Breast epithelium (tissue), 4 donors: ENCODE measurements at regions not wholly inside any gene's neighbourhood (a gene's known extent, or its start where the extent isn't known, plus 50 kb on each side); places are given as distances from the start of the nearest gene placed in this dataset.

Experiments
- DNase-seq, 2 donors: peaks; one replicate each; pipeline ENCODE4 v3.0.0-alpha.2; 2019; ENCODE audit warnings: low spot score in 2 of 2
- H3K27ac ChIP-seq, 2 donors: fragments of 200-600 bp; sonication (generic) in 1 of 2; one replicate each; pipeline ENCODE4 v1.5.1; 2016 to 2019; ENCODE audit warnings: mild to moderate bottlenecking in 1 of 2
- H3K27me3 ChIP-seq, 2 donors: fragments of 200-600 bp; sonication (generic) in 1 of 2; one replicate each; pipeline versions ENCODE4 v1.5.1 to v1.6.0; 2017 to 2019; ENCODE audit warnings: control low read depth in 1 of 2, mild to moderate bottlenecking in 1 of 2
- H3K36me3 ChIP-seq: fragments of 200-600 bp; one replicate; pipeline ENCODE4 v1.5.1; 2019
- H3K4me1 ChIP-seq, 2 donors: fragments of 200-600 bp; sonication (generic); one replicate each; pipeline ENCODE4 v1.5.1; 2016 to 2019; ENCODE audit warnings: control low read depth in 1 of 2
- H3K4me3 ChIP-seq, 3 donors: fragments of 200-600 bp; sonication (generic); 1 replicate in 2 of 3; 2 replicates in 1 of 3; pipeline ENCODE4 v1.5.1; 2016 to 2019; ENCODE audit warnings: mild to moderate bottlenecking in 3 of 3, moderate library complexity in 2 of 3
- H3K9me3 ChIP-seq, 2 donors: fragments of 200-600 bp; sonication (generic) in 1 of 2; one replicate each; pipeline ENCODE4 v1.5.1; 2016 to 2019; ENCODE audit warnings: control low read depth in 1 of 2
- CTCF ChIP-seq, 3 donors: fragments of 450-650 bp; IDR thresholded peaks; one replicate each; pipeline ENCODE4 v1.5.1; 2016 to 2017; ENCODE audit warnings: antibody characterized with exemption in 3 of 3, mild to moderate bottlenecking in 3 of 3, moderate library complexity in 3 of 3
- POLR2A ChIP-seq: fragments of 450-650 bp; IDR thresholded peaks from one replicate; pipeline ENCODE4 v1.6.1; 2016; ENCODE audit warnings: antibody characterized with exemption, mild to moderate bottlenecking, moderate library complexity
- POLR2AphosphoS5 ChIP-seq, 3 donors: sonication (generic); formaldehyde crosslinking; IDR thresholded peaks; one replicate each; pipeline ENCODE4 v1.6.1; 2017; ENCODE audit warnings: antibody characterized with exemption in 3 of 3
- intact Hi-C: fragments of 100-400 bp; cut with DNase I; formaldehyde crosslinking; loops from one replicate; pipeline ENCODE4 v1.15.1; 2023; ENCODE audit warnings: low total_unique reads

GRCh38 chr1:218660678-218661053 is 315.5 kb downstream of the TGFB2 start:
- intact Hi-C loops: no loop called here
- no peak for TF ChIP-seq POLR2A
- TF ChIP-seq CTCF (IDR thresholded peaks at IDR 0.05): no peak
- TF ChIP-seq POLR2AphosphoS5 (IDR thresholded peaks at IDR 0.05): no peak

GRCh38 chr1:218661411-218661810 is 316.3 kb downstream of the TGFB2 start:
- TF ChIP-seq POLR2AphosphoS5 (IDR thresholded peaks at IDR 0.05) (no peak), POLR2A (no peak)
- DNase-seq: no peak
- H3K4me3 ChIP-seq: no peak overlapping the region
- no peaks in the 10 kb centered on the region for H3K4me1 ChIP-seq
- no peak overlapping the region for H3K27ac ChIP-seq
- H3K36me3 ChIP-seq: no peaks in the 10 kb centered on the region
- intact Hi-C loops: no loop called here
- H3K9me3 ChIP-seq: no peaks in the 10 kb centered on the region
- no peaks in the 10 kb centered on the region for H3K27me3 ChIP-seq

More at GRCh38 chr1:218660678-218661053, 315.5 kb downstream of the TGFB2 start:
- Histone ChIP-seq H3K9me3 (no peaks in the 10 kb centered on the region), H3K4me1 (no peaks in the 10 kb centered on the region), H3K36me3 (no peaks in the 10 kb centered on the region), H3K4me3 (no peak overlapping the region), H3K27me3 (no peaks in the 10 kb centered on the region), H3K27ac (no peak overlapping the region)
- DNase-seq: no peak

- intact Hi-C loops: no loop called here
- H3K9me3 ChIP-seq: no peaks in the 10 kb centered on the region
- no peak overlapping the region for H3K27ac ChIP-seq
- no peaks in the 10 kb centered on the region for H3K4me1 ChIP-seq
- DNase-seq: no peak
- H3K4me3 ChIP-seq: no peak overlapping the region
- H3K36me3 ChIP-seq: no peaks in the 10 kb centered on the region
- TF ChIP-seq POLR2AphosphoS5 (IDR thresholded peaks at IDR 0.05) (no peak), CTCF (IDR thresholded peaks at IDR 0.05) (no peak), POLR2A (no peak)
- no peaks in the 10 kb centered on the region for H3K27me3 ChIP-seq
Measured at GRCh38 chr1:218664385-218665170, 319.4 kb downstream of the TGFB2 start.

- no peaks in the 10 kb centered on the region for H3K36me3 ChIP-seq
- H3K9me3 ChIP-seq: no peaks in the 10 kb centered on the region
- no peaks in the 10 kb centered on the region for H3K4me1 ChIP-seq
- intact Hi-C loops: no loop called here
- H3K27me3 ChIP-seq: no peaks in the 10 kb centered on the region
- peak overlapping the region in 1 of 2 donors; percentile 21 for H3K27ac ChIP-seq
- H3K4me3 ChIP-seq: no peak overlapping the region
- DNase-seq: no peak
- TF ChIP-seq CTCF (IDR thresholded peaks at IDR 0.05): no peak
- TF ChIP-seq POLR2A: no peak
- no peak for TF ChIP-seq POLR2AphosphoS5 (IDR thresholded peaks at IDR 0.05)
Measured at GRCh38 chr1:218665221-218665620, 320.1 kb downstream of the TGFB2 start.

GRCh38 chr1:218666263-218666662 is 321.1 kb downstream of the TGFB2 start:
- TF ChIP-seq CTCF (IDR thresholded peaks at IDR 0.05): no peak
- TF ChIP-seq POLR2AphosphoS5 (IDR thresholded peaks at IDR 0.05): no peak
- no peak for TF ChIP-seq POLR2A
- no peaks in the 10 kb centered on the region for H3K36me3 ChIP-seq
- intact Hi-C loops: no loop called here

More at GRCh38 chr1:218666263-218666662, 321.1 kb downstream of the TGFB2 start:
- no peak overlapping the region for H3K27ac ChIP-seq
- no peak overlapping the region for H3K4me3 ChIP-seq
- no peaks in the 10 kb centered on the region for H3K4me1 ChIP-seq
- no peaks in the 10 kb centered on the region for H3K27me3 ChIP-seq
- DNase-seq: no peak
- no peaks in the 10 kb centered on the region for H3K9me3 ChIP-seq
